ENCODE measurements at regions not wholly inside any gene's neighbourhood (a gene's known extent, or its start where the extent isn't known, plus 50 kb on each side); places are given as distances from the start of the nearest gene placed in this dataset.

- no peak overlapping the region for H3K4me3 ChIP-seq
- no peaks in the 10 kb centered on the region for H3K9me3 ChIP-seq
- no peak overlapping the region for H3K27ac ChIP-seq
Observed at GRCh38 chr2:66684289-66684688, 249.4 kb downstream of the MEIS1 start.

DNA sequence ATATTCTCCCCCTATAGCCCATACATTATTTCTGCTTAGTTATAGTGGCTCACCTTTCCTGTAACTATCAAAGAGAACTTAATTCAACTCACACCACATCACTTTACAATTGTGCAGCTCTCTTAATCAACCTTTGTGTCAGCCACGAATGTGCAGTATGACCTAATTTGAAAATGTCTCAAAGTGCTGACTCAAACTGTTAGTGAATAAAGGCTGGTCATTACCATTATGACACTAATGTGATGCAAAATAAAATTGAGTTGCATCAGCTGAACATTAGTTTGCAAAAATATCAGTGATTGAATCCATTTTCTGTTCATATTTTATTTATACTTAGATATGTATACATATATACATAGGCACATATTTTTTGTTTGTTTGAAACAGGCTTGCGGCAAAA is 251.8 kb downstream of the MEIS1 start:
- DNase-seq = no peak
- Histone ChIP-seq H3K4me3 (no peak overlapping the region), H3K9me3 (no peaks in the 10 kb centered on the region), H3K27me3 (no peaks in the 10 kb centered on the region), H3K27ac (peak overlapping the region in 1 of 4 donors; percentile 44), H3K36me3 (no peaks in the 10 kb centered on the region), H3K4me1 (no peaks in the 10 kb centered on the region)
- no peak for TF ChIP-seq POLR2A (IDR thresholded peaks at IDR 0.05)
- TF ChIP-seq, protein P1, sequence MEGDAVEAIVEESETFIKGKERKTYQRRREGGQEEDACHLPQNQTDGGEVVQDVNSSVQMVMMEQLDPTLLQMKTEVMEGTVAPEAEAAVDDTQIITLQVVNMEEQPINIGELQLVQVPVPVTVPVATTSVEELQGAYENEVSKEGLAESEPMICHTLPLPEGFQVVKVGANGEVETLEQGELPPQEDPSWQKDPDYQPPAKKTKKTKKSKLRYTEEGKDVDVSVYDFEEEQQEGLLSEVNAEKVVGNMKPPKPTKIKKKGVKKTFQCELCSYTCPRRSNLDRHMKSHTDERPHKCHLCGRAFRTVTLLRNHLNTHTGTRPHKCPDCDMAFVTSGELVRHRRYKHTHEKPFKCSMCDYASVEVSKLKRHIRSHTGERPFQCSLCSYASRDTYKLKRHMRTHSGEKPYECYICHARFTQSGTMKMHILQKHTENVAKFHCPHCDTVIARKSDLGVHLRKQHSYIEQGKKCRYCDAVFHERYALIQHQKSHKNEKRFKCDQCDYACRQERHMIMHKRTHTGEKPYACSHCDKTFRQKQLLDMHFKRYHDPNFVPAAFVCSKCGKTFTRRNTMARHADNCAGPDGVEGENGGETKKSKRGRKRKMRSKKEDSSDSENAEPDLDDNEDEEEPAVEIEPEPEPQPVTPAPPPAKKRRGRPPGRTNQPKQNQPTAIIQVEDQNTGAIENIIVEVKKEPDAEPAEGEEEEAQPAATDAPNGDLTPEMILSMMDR (IDR thresholded peaks at IDR 0.05) = no peak

More at GRCh38 chr2:66684289-66684688, 249.4 kb downstream of the MEIS1 start:
- no peak for DNase-seq
- TF ChIP-seq, protein P1 (IDR thresholded peaks at IDR 0.05) = no peak
- TF ChIP-seq POLR2A (IDR thresholded peaks at IDR 0.05) = no peak
- H3K36me3 ChIP-seq = no peaks in the 10 kb centered on the region
- H3K27me3 ChIP-seq = no peaks in the 10 kb centered on the region
- H3K4me1 ChIP-seq = no peaks in the 10 kb centered on the region

GRCh38 chr2:66688951-66689350 is 254.0 kb downstream of the MEIS1 start:
- H3K4me1 ChIP-seq = no peaks in the 10 kb centered on the region
- no peaks in the 10 kb centered on the region for H3K36me3 ChIP-seq
- no peak for TF ChIP-seq POLR2A (IDR thresholded peaks at IDR 0.05)
- TF ChIP-seq, protein P1 (IDR thresholded peaks at IDR 0.05) = no peak
- H3K27me3 ChIP-seq = no peaks in the 10 kb centered on the region
- peak overlapping the region in 1 of 4 donors; percentile 35 for H3K27ac ChIP-seq
- no peak for DNase-seq
- H3K4me3 ChIP-seq = no peak overlapping the region
- H3K9me3 ChIP-seq = no peaks in the 10 kb centered on the region

GRCh38 chr2:66689456-66690051 is 254.6 kb downstream of the MEIS1 start:
- Histone ChIP-seq H3K27ac (peak overlapping the region in 1 of 4 donors; percentile 67), H3K4me3 (no peak overlapping the region)

GRCh38 chr2:66691031-66691965 is 256.4 kb downstream of the MEIS1 start:
- Histone ChIP-seq H3K36me3 (no peaks in the 10 kb centered on the region), H3K4me1 (no peaks in the 10 kb centered on the region), H3K9me3 (no peaks in the 10 kb centered on the region), H3K27me3 (no peaks in the 10 kb centered on the region), H3K4me3 (peak overlapping the region in 1 of 4 donors; percentile 31), H3K27ac (peak overlapping the region in 2 of 4 donors; percentile 15 to 67)
- DNase-seq = no peak
- no peak for TF ChIP-seq POLR2A (IDR thresholded peaks at IDR 0.05)
- TF ChIP-seq, protein P1 (IDR thresholded peaks at IDR 0.05) = no peak

More at GRCh38 chr2:66689456-66690051, 254.6 kb downstream of the MEIS1 start:
- Histone ChIP-seq H3K27me3 (no peaks in the 10 kb centered on the region), H3K36me3 (no peaks in the 10 kb centered on the region), H3K4me1 (no peaks in the 10 kb centered on the region), H3K9me3 (no peaks in the 10 kb centered on the region)
- no peak for DNase-seq
- TF ChIP-seq POLR2A (IDR thresholded peaks at IDR 0.05) = no peak
- TF ChIP-seq, protein P1 (IDR thresholded peaks at IDR 0.05) = no peak

Data from Peyer's patch (tissue), 4 donors.